ENCODE measurements at regions not wholly inside any gene's neighbourhood (a gene's known extent, or its start where the extent isn't known, plus 50 kb on each side); places are given as distances from the start of the nearest gene placed in this dataset.
A peak's percentile ranks its signal among the peaks of the same experiment; 100 is the strongest.

DNA sequence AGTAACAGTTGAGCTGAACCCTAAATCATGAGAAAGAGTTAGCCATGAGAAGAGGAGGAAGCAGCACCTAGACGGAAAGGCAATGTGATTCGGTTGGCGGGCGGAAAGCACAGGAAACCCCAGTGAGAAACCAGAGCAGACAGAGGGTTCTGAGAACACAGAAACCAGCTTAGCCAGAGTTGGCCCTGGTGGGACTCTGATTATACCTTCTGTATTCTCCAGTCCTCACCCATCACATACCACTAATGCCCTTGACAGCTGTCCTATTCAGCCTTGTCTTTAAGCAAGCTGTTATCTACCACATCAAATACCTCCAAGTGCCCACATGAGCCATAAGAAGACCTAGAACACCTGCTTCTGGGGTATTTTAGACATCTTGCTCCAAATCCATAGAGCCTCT is 58.9 kb upstream of the LRRC1 start:
- POLR2A ChIA-PET = no interaction called here
- Histone ChIP-seq H3K27ac (no peak overlapping the region), H3K4me3 (no peak overlapping the region), H3K9me3 (no peaks in the 10 kb centered on the region), H3K4me2 (no peak overlapping the region), H3K4me1 (peaks cover 22% of the 10 kb centered on the region)
- CTCF ChIA-PET = interaction anchor here (1.4 to 2.7 kb wide), 4 partner anchors 10 to 243 kb away, joined by 3 to 12 read pairs (median 6); no protein-coding TSS in a partner anchor
- DNase-seq (ENCODE audit: low read depth in 1 of 2, low spot score in 1 of 2) (no peak), ATAC-seq (no peak), FAIRE-seq (no peak)
- WGBS (ENCODE audit: missing lambda C conversion rate) = 97% methylated on average over 4 of the region's 4 CpGs
- TF ChIP-seq ZSCAN20 (CRISPR knock-in tag; IDR thresholded peaks at IDR 0.05) = no peak
- no peak for TF ChIP-seq CHD2 (IDR thresholded peaks at IDR 0.05; ENCODE audit: low read length, partially characterized antibody)
- TF ChIP-seq CBX8 (IDR thresholded peaks at IDR 0.05) = no peak
- TF ChIP-seq KDM1A (IDR thresholded peaks at IDR 0.05; ENCODE audit: low read depth) = no peak
- TF ChIP-seq KDM5A (IDR thresholded peaks at IDR 0.05) = no peak
- no peak for TF ChIP-seq MYC (IDR thresholded peaks at IDR 0.05; ENCODE audit: borderline replicate concordance, low read length)
- no peak for TF ChIP-seq BHLHE40 (IDR thresholded peaks at IDR 0.05; ENCODE audit: low read depth, low read length)
- TF ChIP-seq JUNB (IDR thresholded peaks at IDR 0.05) = no peak
- no peak for TF ChIP-seq HOXB13 (CRISPR knock-in tag; IDR thresholded peaks at IDR 0.05; ENCODE audit: low read depth)
- no peak for TF ChIP-seq ZC3H11A (IDR thresholded peaks at IDR 0.05)
- TF ChIP-seq POLR2AphosphoS2 (conservative IDR thresholded peaks at IDR 0.05; ENCODE audit: low read length) = no peak
- TF ChIP-seq FOSL2 (IDR thresholded peaks at IDR 0.05) = no peak
- no peak for TF ChIP-seq FOSL2 (CRISPR knock-in tag; IDR thresholded peaks at IDR 0.05)
- TF ChIP-seq, protein P1, sequence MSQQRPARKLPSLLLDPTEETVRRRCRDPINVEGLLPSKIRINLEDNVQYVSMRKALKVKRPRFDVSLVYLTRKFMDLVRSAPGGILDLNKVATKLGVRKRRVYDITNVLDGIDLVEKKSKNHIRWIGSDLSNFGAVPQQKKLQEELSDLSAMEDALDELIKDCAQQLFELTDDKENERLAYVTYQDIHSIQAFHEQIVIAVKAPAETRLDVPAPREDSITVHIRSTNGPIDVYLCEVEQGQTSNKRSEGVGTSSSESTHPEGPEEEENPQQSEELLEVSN (IDR thresholded peaks at IDR 0.05; ENCODE audit: borderline replicate concordance, low read depth) = no peak
- no peak for TF ChIP-seq ZFP36 (IDR thresholded peaks at IDR 0.05; ENCODE audit: borderline replicate concordance, partially characterized antibody)
- TF ChIP-seq MAZ (IDR thresholded peaks at IDR 0.05; ENCODE audit: borderline replicate concordance, low read depth, low read length) = no peak
- TF ChIP-seq TFCP2L1 (CRISPR knock-in tag; IDR thresholded peaks at IDR 0.05) = no peak

GRCh38 chr6:53734473-53735299 is 60.1 kb upstream of the LRRC1 start:
- FAIRE-seq = peak; percentile 18
- 8% methylated on average over 13 of the region's 13 CpGs for WGBS (ENCODE audit: missing lambda C conversion rate)
- TF ChIP-seq, protein P2, sequence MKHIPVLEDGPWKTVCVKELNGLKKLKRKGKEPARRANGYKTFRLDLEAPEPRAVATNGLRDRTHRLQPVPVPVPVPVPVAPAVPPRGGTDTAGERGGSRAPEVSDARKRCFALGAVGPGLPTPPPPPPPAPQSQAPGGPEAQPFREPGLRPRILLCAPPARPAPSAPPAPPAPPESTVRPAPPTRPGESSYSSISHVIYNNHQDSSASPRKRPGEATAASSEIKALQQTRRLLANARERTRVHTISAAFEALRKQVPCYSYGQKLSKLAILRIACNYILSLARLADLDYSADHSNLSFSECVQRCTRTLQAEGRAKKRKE (CRISPR knock-in tag; IDR thresholded peaks at IDR 0.05; ENCODE audit: low read depth) = no peak
- no peak for TF ChIP-seq MYC (IDR thresholded peaks at IDR 0.05; ENCODE audit: borderline replicate concordance, low read length)
- TF ChIP-seq FOSL2 (IDR thresholded peaks at IDR 0.05) = peak; percentile 84
- peak; percentile 89 for TF ChIP-seq FOSL2 (CRISPR knock-in tag; IDR thresholded peaks at IDR 0.05)
- TF ChIP-seq, protein P3, sequence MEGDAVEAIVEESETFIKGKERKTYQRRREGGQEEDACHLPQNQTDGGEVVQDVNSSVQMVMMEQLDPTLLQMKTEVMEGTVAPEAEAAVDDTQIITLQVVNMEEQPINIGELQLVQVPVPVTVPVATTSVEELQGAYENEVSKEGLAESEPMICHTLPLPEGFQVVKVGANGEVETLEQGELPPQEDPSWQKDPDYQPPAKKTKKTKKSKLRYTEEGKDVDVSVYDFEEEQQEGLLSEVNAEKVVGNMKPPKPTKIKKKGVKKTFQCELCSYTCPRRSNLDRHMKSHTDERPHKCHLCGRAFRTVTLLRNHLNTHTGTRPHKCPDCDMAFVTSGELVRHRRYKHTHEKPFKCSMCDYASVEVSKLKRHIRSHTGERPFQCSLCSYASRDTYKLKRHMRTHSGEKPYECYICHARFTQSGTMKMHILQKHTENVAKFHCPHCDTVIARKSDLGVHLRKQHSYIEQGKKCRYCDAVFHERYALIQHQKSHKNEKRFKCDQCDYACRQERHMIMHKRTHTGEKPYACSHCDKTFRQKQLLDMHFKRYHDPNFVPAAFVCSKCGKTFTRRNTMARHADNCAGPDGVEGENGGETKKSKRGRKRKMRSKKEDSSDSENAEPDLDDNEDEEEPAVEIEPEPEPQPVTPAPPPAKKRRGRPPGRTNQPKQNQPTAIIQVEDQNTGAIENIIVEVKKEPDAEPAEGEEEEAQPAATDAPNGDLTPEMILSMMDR (IDR thresholded peaks at IDR 0.05) = peak; percentile 41; the same call in 2 of the 3 replicates
- 0 out of 5 replicates have a peak, but pooled peaks of 1 of the 2 experiments have one; percentile 38 for TF ChIP-seq EP300 (IDR thresholded peaks at IDR 0.05)
- peak in 1 of 2 experiments; percentile 36; a peak in 1 of 5 replicates for TF ChIP-seq JUN (IDR thresholded peaks at IDR 0.05)
- TF ChIP-seq RAD21 (conservative IDR thresholded peaks at IDR 0.05 in 1 of 2, IDR thresholded peaks at IDR 0.05 in 1 of 2) = peak; percentile 12 to 51; a peak in 2 of 5 replicates
- TF ChIP-seq JUNB (IDR thresholded peaks at IDR 0.05) = peak; percentile 80

More at GRCh38 chr6:53734473-53735299, 60.1 kb upstream of the LRRC1 start:
- H3K4me2 ChIP-seq = peak overlapping the region; percentile 73
- peaks cover 22% of the 10 kb centered on the region for H3K4me1 ChIP-seq
- no peak overlapping the region; the same call in 2 of the 3 replicates for H3K4me3 ChIP-seq
- H3K9me3 ChIP-seq = no peaks in the 10 kb centered on the region
- H3K27ac ChIP-seq = peak overlapping the region; percentile 74 to 85
- ATAC-seq = peak; percentile 87 to 98
- peak; percentile 56 to 77 for DNase-seq (ENCODE audit: low read depth in 1 of 2, low spot score in 1 of 2)
- POLR2A ChIA-PET = interaction anchor here (1.4 to 1.7 kb wide), 2 partner anchors 60 to 190 kb away, joined by 4 to 11 read pairs; partner anchors contain the start of genes GCLC and LRRC1
- CTCF ChIA-PET = interaction anchor here (0.6 to 2.7 kb wide), 10 partner anchors 9 to 241 kb away, joined by 3 to 12 read pairs (median 4); no protein-coding TSS in a partner anchor

All from A549 (cell line).